Mucosa of descending colon (tissue), 3 donors: ENCODE measurements at regions not wholly inside any gene's neighbourhood (a gene's known extent, or its start where the extent isn't known, plus 50 kb on each side); places are given as distances from the start of the nearest gene placed in this dataset.

Experiments
- ATAC-seq: fragments of 200-7000 bp; cut with Tn5 transposase; one replicate; pipeline ENCODE4 v1.9.1; 2020; ENCODE audit warnings: mild to moderate bottlenecking, moderate library complexity
- DNase-seq, 3 donors: peaks; one replicate each; pipeline ENCODE4 v3.0.0-alpha.2; 2020
- H3K36me3 ChIP-seq: fragments of 200-600 bp; one replicate; pipeline ENCODE4 v1.8.0; 2021; ENCODE audit warnings: low read depth, mild to moderate bottlenecking
- H3K4me1 ChIP-seq: fragments of 200-600 bp; one replicate; pipeline ENCODE4 v1.8.0; 2021; ENCODE audit warnings: low read depth, mild to moderate bottlenecking
- H3K4me3 ChIP-seq: fragments of 200-600 bp; one replicate; pipeline ENCODE4 v1.8.0; 2021; ENCODE audit warnings: mild to moderate bottlenecking
- H3K9me3 ChIP-seq: fragments of 200-600 bp; one replicate; pipeline ENCODE4 v1.8.0; 2021; ENCODE audit warnings: mild to moderate bottlenecking
- CTCF ChIP-seq: fragments of 200-600 bp; IDR thresholded peaks from one replicate; pipeline ENCODE4 v1.8.0; 2022; ENCODE audit warnings: antibody characterized with exemption, mild to moderate bottlenecking
- intact Hi-C, 2 donors: fragments of 100-400 bp; cut with DNase I in 1 of 2; cut with micrococcal nuclease in 1 of 2; formaldehyde crosslinking; loops; one replicate each; pipeline versions ENCODE4 v1.11.0 to v1.11.1; 2022; cut with DNase I, micrococcal nuclease
- donor health status: DM: no; HTN: no; CAD: no; lungs with moderate emphysema.
- donor health status: DM: no; HTN: no; CAD: no.
- donor health status: DM: no; HTN: yes; CAD: no.

- no peak for TF ChIP-seq CTCF
- no peaks in the 10 kb centered on the region for H3K36me3 ChIP-seq
- H3K4me3 ChIP-seq: no peak overlapping the region
- intact Hi-C loops: no loop called here
- H3K9me3 ChIP-seq: no peaks in the 10 kb centered on the region
- H3K4me1 ChIP-seq: no peaks in the 10 kb centered on the region
- DNase-seq: no peak
- ATAC-seq: no peak
Observed at GRCh38 chr3:148030975-148031374, 621.8 kb downstream of the ZIC1 start.

- TF ChIP-seq CTCF: no peak
- Histone ChIP-seq H3K36me3 (no peaks in the 10 kb centered on the region), H3K4me3 (no peak overlapping the region), H3K9me3 (no peaks in the 10 kb centered on the region), H3K4me1 (no peaks in the 10 kb centered on the region)
- no peak for DNase-seq
- ATAC-seq: no peak
- intact Hi-C loops: no loop called here
Observed at GRCh38 chr3:148034353-148034752, 625.2 kb downstream of the ZIC1 start.

GRCh38 chr3:148036331-148036876 lies 627.2 kb downstream of the ZIC1 start:
- no peaks in the 10 kb centered on the region for H3K4me1 ChIP-seq
- no peak overlapping the region for H3K4me3 ChIP-seq
- intact Hi-C loops: no loop called here
- no peaks in the 10 kb centered on the region for H3K36me3 ChIP-seq
- H3K9me3 ChIP-seq: no peaks in the 10 kb centered on the region
- DNase-seq (no peak), ATAC-seq (no peak)
- no peak for TF ChIP-seq CTCF

GRCh38 chr3:148042663-148043445 lies 633.7 kb downstream of the ZIC1 start:
- Histone ChIP-seq H3K4me1 (no peaks in the 10 kb centered on the region), H3K36me3 (no peaks in the 10 kb centered on the region), H3K4me3 (no peak overlapping the region), H3K9me3 (no peaks in the 10 kb centered on the region)
- no peak for ATAC-seq
- intact Hi-C loops: no loop called here
- DNase-seq: no peak
- no peak for TF ChIP-seq CTCF

- intact Hi-C loops: no loop called here
- Histone ChIP-seq H3K9me3 (no peaks in the 10 kb centered on the region), H3K4me3 (no peak overlapping the region), H3K4me1 (no peaks in the 10 kb centered on the region), H3K36me3 (no peaks in the 10 kb centered on the region)
- DNase-seq (no peak), ATAC-seq (no peak)
- no peak for TF ChIP-seq CTCF
Observed at GRCh38 chr3:148044151-148044550, 635.0 kb downstream of the ZIC1 start.
